Progenitor cell of endocrine pancreas (in vitro differentiated cells): ENCODE measurements at regions not wholly inside any gene's neighbourhood (a gene's known extent, or its start where the extent isn't known, plus 50 kb on each side); places are given as distances from the start of the nearest gene placed in this dataset.

Experiments used
- DNase-seq: peaks from one replicate; pipeline ENCODE4 v3.0.0; 2021; ENCODE audit warnings: low spot score; ENCODE audit not compliant: unreplicated experiment
- H3K27ac Mint-ChIP-seq: 2 replicates; pipeline ENCODE4 v1.8.0; 2021; ENCODE audit warnings: mild to moderate bottlenecking, moderate library complexity, mixed read lengths
- H3K27me3 Mint-ChIP-seq: 2 replicates; pipeline ENCODE4 v1.8.0; 2021; ENCODE audit warnings: mixed read lengths
- H3K36me3 Mint-ChIP-seq: 2 replicates; pipeline ENCODE4 v1.8.0; 2022; ENCODE audit warnings: mixed read lengths; ENCODE audit not compliant: insufficient read depth
- H3K4me1 Mint-ChIP-seq: 2 replicates; pipeline ENCODE4 v1.8.0; 2021; ENCODE audit warnings: low read depth, mixed read lengths
- H3K4me3 Mint-ChIP-seq: 2 replicates; pipeline ENCODE4 v1.8.0; 2021; ENCODE audit warnings: low read depth, mild to moderate bottlenecking, moderate library complexity, mixed read lengths
- H3K9me3 Mint-ChIP-seq: 2 replicates; pipeline ENCODE4 v1.8.0; 2021; ENCODE audit warnings: low read depth, mixed read lengths
- CTCF ChIP-seq: fragments of 200-600 bp; sonication (generic); IDR thresholded peaks from one replicate; pipeline ENCODE4 v1.5.0; 2021; ENCODE audit warnings: antibody characterized with exemption, mild to moderate bottlenecking; ENCODE audit not compliant: unreplicated experiment

GRCh38 chr13:48804821-48805601 is 151.3 kb downstream of the CYSLTR2 start:
- Mint-ChIP-seq H3K4me1 (no peaks in the 10 kb centered on the region), H3K27ac (no peak overlapping the region), H3K36me3 (no peaks in the 10 kb centered on the region), H3K4me3 (no peak overlapping the region), H3K27me3 (peaks cover 4% of the 10 kb centered on the region), H3K9me3 (peaks cover 4% of the 10 kb centered on the region)
- no peak for TF ChIP-seq CTCF
- DNase-seq: no peak

- TF ChIP-seq CTCF: no peak
- no peak for DNase-seq
Observed at GRCh38 chr13:48806522-48806921, 152.8 kb downstream of the CYSLTR2 start.

DNA sequence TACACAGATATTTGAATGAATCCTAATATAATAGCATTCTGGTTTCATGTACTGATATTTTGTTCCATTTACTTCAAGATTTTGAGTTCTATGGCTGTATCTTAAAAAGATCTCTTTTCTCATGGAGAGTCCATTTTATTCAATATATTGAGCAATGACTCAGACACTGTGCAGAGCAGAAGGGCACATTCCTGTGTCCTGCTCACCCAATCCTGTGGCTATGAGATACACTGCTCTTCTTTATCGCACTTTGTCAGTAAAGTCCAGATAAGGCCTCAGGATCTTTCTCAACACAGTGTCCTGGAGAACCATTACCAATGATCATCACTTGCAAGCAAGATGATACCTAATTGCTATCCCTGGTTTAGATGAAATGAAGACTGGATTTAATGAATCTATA is 155.0 kb downstream of the CYSLTR2 start:
- TF ChIP-seq CTCF: no peak
- no peak for DNase-seq
- H3K4me3 Mint-ChIP-seq: no peak overlapping the region
- H3K9me3 Mint-ChIP-seq: peaks cover 4% of the 10 kb centered on the region
- H3K27me3 Mint-ChIP-seq: peaks cover 4% of the 10 kb centered on the region
- H3K27ac Mint-ChIP-seq: no peak overlapping the region
- H3K36me3 Mint-ChIP-seq: no peaks in the 10 kb centered on the region
- H3K4me1 Mint-ChIP-seq: peaks cover 2% of the 10 kb centered on the region

More at GRCh38 chr13:48806522-48806921, 152.8 kb downstream of the CYSLTR2 start:
- Mint-ChIP-seq H3K4me1 (peaks cover 2% of the 10 kb centered on the region), H3K4me3 (no peak overlapping the region), H3K36me3 (no peaks in the 10 kb centered on the region), H3K27me3 (peaks cover 4% of the 10 kb centered on the region), H3K27ac (no peak overlapping the region), H3K9me3 (peaks cover 4% of the 10 kb centered on the region)

GRCh38 chr13:48810013-48810412 is 156.3 kb downstream of the CYSLTR2 start:
- Mint-ChIP-seq H3K27ac (no peak overlapping the region), H3K27me3 (peaks cover 4% of the 10 kb centered on the region), H3K36me3 (no peaks in the 10 kb centered on the region), H3K4me1 (peaks cover 2% of the 10 kb centered on the region), H3K4me3 (no peak overlapping the region), H3K9me3 (no peaks in the 10 kb centered on the region)
- DNase-seq: no peak
- no peak for TF ChIP-seq CTCF

- Mint-ChIP-seq H3K4me1 (peaks cover 8% of the 10 kb centered on the region), H3K4me3 (no peak overlapping the region), H3K27ac (no peak overlapping the region), H3K27me3 (peaks cover 2% of the 10 kb centered on the region), H3K36me3 (no peaks in the 10 kb centered on the region), H3K9me3 (no peaks in the 10 kb centered on the region)
- no peak for TF ChIP-seq CTCF
- no peak for DNase-seq
Observed at GRCh38 chr13:48813518-48813917, 159.8 kb downstream of the CYSLTR2 start.
